ENCODE measurements at regions not wholly inside any gene's neighbourhood (a gene's known extent, or its start where the extent isn't known, plus 50 kb on each side); places are given as distances from the start of the nearest gene placed in this dataset.

DNA sequence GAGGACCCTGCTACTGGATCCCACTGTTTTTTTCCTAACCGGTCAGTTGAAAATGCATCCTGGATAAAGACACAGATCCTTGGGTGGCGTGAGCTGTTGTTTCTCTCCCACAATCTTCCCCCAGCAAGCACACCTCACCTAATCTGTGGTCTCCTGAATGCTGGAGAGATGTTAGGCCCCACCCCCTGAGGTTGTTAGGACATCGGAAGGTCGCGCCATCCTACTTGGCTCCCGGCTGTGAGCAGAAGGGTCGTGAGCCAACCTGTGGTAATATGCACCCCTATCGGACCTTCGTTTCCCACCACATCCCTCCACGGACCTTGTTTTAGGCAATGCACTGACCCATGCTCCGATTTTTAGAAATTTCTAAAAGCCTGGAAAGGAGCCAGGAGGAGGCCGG lies 89.9 kb upstream of the IPO9 start:
- ATAC-seq = no peak
- TF ChIP-seq ZFP3 (CRISPR knock-in tag; IDR thresholded peaks at IDR 0.05) = no peak
- TF ChIP-seq CSRNP3 (CRISPR knock-in tag; IDR thresholded peaks at IDR 0.05) = no peak
- no peak for TF ChIP-seq TSHZ2 (CRISPR knock-in tag; IDR thresholded peaks at IDR 0.05)

GRCh38 chr1:201739492-201740085 lies 89.4 kb upstream of the IPO9 start:
- ATAC-seq = peak; percentile 53
- TF ChIP-seq BACH2 (CRISPR knock-in tag; IDR thresholded peaks at IDR 0.05; ENCODE audit: borderline replicate concordance) (no peak), ESRRG (CRISPR knock-in tag; IDR thresholded peaks at IDR 0.05) (no peak), TOX (CRISPR knock-in tag; IDR thresholded peaks at IDR 0.05; ENCODE audit: borderline replicate concordance) (no peak), ZNF565 (CRISPR knock-in tag; conservative IDR thresholded peaks at IDR 0.05; ENCODE audit: low read depth) (no peak), ZC3H10 (CRISPR knock-in tag; IDR thresholded peaks at IDR 0.05) (no peak), ZNF70 (CRISPR knock-in tag; IDR thresholded peaks at IDR 0.05) (no peak), TCF4 (CRISPR knock-in tag; IDR thresholded peaks at IDR 0.05; ENCODE audit: borderline replicate concordance) (no peak)
- TF ChIP-seq, protein P1, sequence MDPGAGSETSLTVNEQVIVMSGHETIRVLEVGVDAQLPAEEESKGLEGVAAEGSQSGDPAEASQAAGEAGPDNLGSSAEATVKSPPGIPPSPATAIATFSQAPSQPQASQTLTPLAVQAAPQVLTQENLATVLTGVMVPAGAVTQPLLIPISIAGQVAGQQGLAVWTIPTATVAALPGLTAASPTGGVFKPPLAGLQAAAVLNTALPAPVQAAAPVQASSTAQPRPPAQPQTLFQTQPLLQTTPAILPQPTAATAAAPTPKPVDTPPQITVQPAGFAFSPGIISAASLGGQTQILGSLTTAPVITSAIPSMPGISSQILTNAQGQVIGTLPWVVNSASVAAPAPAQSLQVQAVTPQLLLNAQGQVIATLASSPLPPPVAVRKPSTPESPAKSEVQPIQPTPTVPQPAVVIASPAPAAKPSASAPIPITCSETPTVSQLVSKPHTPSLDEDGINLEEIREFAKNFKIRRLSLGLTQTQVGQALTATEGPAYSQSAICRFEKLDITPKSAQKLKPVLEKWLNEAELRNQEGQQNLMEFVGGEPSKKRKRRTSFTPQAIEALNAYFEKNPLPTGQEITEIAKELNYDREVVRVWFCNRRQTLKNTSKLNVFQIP (CRISPR knock-in tag; IDR thresholded peaks at IDR 0.05; ENCODE audit: borderline replicate concordance, low read depth) = no peak
- TF ChIP-seq, protein P2, sequence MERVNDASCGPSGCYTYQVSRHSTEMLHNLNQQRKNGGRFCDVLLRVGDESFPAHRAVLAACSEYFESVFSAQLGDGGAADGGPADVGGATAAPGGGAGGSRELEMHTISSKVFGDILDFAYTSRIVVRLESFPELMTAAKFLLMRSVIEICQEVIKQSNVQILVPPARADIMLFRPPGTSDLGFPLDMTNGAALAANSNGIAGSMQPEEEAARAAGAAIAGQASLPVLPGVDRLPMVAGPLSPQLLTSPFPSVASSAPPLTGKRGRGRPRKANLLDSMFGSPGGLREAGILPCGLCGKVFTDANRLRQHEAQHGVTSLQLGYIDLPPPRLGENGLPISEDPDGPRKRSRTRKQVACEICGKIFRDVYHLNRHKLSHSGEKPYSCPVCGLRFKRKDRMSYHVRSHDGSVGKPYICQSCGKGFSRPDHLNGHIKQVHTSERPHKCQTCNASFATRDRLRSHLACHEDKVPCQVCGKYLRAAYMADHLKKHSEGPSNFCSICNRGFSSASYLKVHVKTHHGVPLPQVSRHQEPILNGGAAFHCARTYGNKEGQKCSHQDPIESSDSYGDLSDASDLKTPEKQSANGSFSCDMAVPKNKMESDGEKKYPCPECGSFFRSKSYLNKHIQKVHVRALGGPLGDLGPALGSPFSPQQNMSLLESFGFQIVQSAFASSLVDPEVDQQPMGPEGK (CRISPR knock-in tag; IDR thresholded peaks at IDR 0.05; ENCODE audit: borderline replicate concordance) = no peak

DNA sequence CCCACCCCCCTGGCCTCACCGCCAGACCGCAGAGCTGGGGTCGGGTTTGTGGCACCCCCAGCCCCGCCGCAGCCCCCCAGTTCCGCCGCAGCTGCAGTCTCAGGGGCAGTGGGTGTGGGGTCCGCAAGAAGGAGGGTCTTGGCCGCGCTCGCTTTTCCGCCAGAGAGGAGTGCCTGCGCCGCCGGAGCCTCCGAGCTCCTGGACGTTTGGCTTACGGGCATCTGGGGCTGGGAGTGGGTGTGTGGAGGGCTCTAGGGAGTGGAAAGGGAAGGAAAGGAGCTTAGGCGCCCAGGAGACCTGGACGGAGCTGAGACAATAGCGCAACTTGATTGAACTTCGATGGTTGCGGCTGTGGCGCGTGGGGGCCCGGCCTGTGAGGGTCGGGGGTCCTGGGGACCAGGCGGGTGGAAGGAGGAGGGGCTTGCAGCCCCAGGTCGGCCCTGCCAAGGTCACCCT lies 88.8 kb upstream of the IPO9 start:
- ATAC-seq = no peak
- no peak for TF ChIP-seq TSHZ2 (CRISPR knock-in tag; IDR thresholded peaks at IDR 0.05)
- TF ChIP-seq ESRRG (CRISPR knock-in tag; IDR thresholded peaks at IDR 0.05) = no peak
- TF ChIP-seq ZNF565 (CRISPR knock-in tag; conservative IDR thresholded peaks at IDR 0.05; ENCODE audit: low read depth) = no peak
- TF ChIP-seq ZC3H10 (CRISPR knock-in tag; IDR thresholded peaks at IDR 0.05) = no peak
- TF ChIP-seq RARB (CRISPR knock-in tag; IDR thresholded peaks at IDR 0.05) = no peak
- TF ChIP-seq, protein P1 (CRISPR knock-in tag; IDR thresholded peaks at IDR 0.05; ENCODE audit: borderline replicate concordance, low read depth) = no peak
- no peak for TF ChIP-seq ZFP3 (CRISPR knock-in tag; IDR thresholded peaks at IDR 0.05)
- TF ChIP-seq SNAI2 (CRISPR knock-in tag; IDR thresholded peaks at IDR 0.05) = no peak
- no peak for TF ChIP-seq CSRNP3 (CRISPR knock-in tag; IDR thresholded peaks at IDR 0.05)
